Activated naive CD8-positive, alpha-beta T cell treated with anti-CD3 and anti-CD28 coated beads, Interleukin-2, amount 10 ng/mL, durations not matched to agents 7 days and 5 days (primary cell): ENCODE measurements at regions not wholly inside any gene's neighbourhood (a gene's known extent, or its start where the extent isn't known, plus 50 kb on each side); places are given as distances from the start of the nearest gene placed in this dataset.

Experiments used
- ATAC-seq: fragments of 150-1000 bp; cut with Tn5 transposase; one replicate; pipeline ENCODE4 v1.10.0; 2021; ENCODE audit warnings: low read depth, moderate library complexity
- POLR2A ChIA-PET: fragments of 350-600 bp; sonication (Branson Sonifier 250); formaldehyde crosslinking; loops from one replicate; lab custom pipeline; 2021; ENCODE audit warnings: antibody characterized with exemption; lab: Charles Lee
- DNase-seq: peaks from one replicate; pipeline ENCODE4 v3.0.0; 2021
- H3K27ac Mint-ChIP-seq: one replicate; pipeline ENCODE4 v1.8.0; 2022; ENCODE audit warnings: mild to moderate bottlenecking, mixed read lengths
- H3K27me3 Mint-ChIP-seq: one replicate; pipeline ENCODE4 v1.8.0; 2022; ENCODE audit warnings: mild to moderate bottlenecking, moderate library complexity, mixed read lengths
- H3K36me3 Mint-ChIP-seq: one replicate; pipeline ENCODE4 v1.8.0; 2021; ENCODE audit warnings: mild to moderate bottlenecking, mixed read lengths
- H3K4me1 Mint-ChIP-seq: one replicate; pipeline ENCODE4 v1.8.0; 2021; ENCODE audit warnings: mixed read lengths
- H3K4me3 Mint-ChIP-seq: one replicate; pipeline ENCODE4 v1.8.0; 2022; ENCODE audit warnings: mild to moderate bottlenecking, moderate library complexity, mixed read lengths
- H3K9me3 Mint-ChIP-seq: one replicate; pipeline ENCODE4 v1.8.0; 2021; ENCODE audit warnings: mixed read lengths

- Mint-ChIP-seq H3K27ac (no peak overlapping the region), H3K27me3 (peaks cover 8% of the 10 kb centered on the region), H3K4me1 (no peaks in the 10 kb centered on the region), H3K4me3 (no peak overlapping the region), H3K36me3 (no peaks in the 10 kb centered on the region), H3K9me3 (peaks cover 2% of the 10 kb centered on the region)
- POLR2A ChIA-PET, result no interaction called here
- DNase-seq, result no peak
- no peak for ATAC-seq
Observed at GRCh38 chr15:70192041-70192440, 94.3 kb upstream of the TLE3 start.

DNA sequence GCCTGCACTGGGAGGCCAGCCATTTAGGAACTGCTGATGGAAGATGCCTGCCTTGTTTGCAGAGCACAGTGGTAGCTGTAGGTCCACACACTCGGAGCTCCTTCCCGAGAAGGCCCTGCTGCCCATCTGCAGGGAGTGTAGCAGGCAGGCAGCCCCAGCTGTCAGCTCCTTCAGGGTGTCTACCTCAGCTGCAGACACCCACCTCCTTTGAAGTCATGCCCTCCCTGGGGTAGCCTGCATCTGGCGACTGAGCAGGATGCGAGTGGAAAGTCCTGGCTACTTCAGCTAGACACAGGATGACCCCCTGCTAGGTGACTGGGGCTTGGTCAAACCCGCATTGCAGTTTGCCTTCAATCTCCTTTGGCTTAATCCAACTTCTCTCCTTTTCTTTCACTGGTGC lies 93.2 kb upstream of the TLE3 start:
- no peaks in the 10 kb centered on the region for H3K4me1 Mint-ChIP-seq
- H3K9me3 Mint-ChIP-seq, result peaks cover 2% of the 10 kb centered on the region
- H3K4me3 Mint-ChIP-seq, result no peak overlapping the region
- peaks cover 11% of the 10 kb centered on the region for H3K27me3 Mint-ChIP-seq
- ATAC-seq (no peak), DNase-seq (no peak)
- H3K36me3 Mint-ChIP-seq, result no peaks in the 10 kb centered on the region
- H3K27ac Mint-ChIP-seq, result no peak overlapping the region
- POLR2A ChIA-PET, result no interaction called here

DNA sequence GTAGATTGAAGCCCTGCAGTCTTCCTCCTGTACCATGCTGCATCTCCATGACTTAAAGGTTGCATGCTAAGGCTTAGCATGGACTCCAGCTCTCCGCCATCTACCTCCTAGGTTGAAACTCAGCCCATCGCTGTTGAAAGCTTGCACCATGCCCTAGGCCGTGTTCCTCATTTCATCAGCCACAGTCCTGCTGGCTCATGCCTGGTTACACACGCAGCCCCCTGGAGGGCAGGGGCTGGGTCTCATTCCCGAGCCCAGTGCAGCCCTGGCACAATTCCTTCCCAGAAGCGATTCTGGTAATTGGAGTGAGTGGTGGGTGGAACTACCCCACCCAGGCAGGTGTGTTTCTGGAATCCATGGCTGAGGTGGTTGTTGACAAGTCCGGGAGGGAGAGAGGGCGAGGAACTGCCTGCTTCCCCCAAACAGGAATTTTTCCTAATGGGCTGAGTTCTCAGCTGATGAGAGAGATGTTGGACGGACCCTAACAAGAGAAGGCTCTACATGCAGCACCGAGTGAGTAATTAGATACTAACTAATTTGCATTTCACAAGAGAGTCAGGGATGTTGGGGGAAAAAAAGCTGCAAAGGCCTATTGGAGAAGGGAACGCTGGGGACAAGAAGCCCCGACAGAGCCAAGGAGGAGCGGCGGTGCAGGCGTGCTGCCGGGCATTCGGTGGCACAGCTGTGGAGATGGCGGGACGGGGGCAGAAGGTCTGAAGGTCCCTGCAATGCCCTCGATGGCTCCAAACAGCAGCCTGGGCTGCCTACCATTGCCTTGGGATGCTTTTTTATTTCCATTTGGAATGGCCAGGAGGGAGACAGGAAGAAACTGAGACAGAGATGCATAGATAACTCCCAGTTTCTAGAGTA lies 92.3 kb upstream of the TLE3 start:
- POLR2A ChIA-PET, result no interaction called here
- no peak for ATAC-seq
- H3K27ac Mint-ChIP-seq, result no peak overlapping the region
- H3K9me3 Mint-ChIP-seq, result peaks cover 2% of the 10 kb centered on the region
- peaks cover 1% of the 10 kb centered on the region for H3K4me1 Mint-ChIP-seq
- H3K4me3 Mint-ChIP-seq, result no peak overlapping the region
- H3K36me3 Mint-ChIP-seq, result no peaks in the 10 kb centered on the region
- DNase-seq, result no peak
- H3K27me3 Mint-ChIP-seq, result peaks cover 11% of the 10 kb centered on the region

GRCh38 chr15:70188286-70188685 lies 90.6 kb upstream of the TLE3 start:
- peaks cover 4% of the 10 kb centered on the region for H3K4me1 Mint-ChIP-seq
- DNase-seq, result no peak
- H3K27me3 Mint-ChIP-seq, result peaks cover 13% of the 10 kb centered on the region
- H3K36me3 Mint-ChIP-seq, result no peaks in the 10 kb centered on the region
- ATAC-seq, result no peak
- no peak overlapping the region for H3K27ac Mint-ChIP-seq
- no peak overlapping the region for H3K4me3 Mint-ChIP-seq
- peaks cover 2% of the 10 kb centered on the region for H3K9me3 Mint-ChIP-seq
- POLR2A ChIA-PET, result no interaction called here

- H3K36me3 Mint-ChIP-seq, result no peaks in the 10 kb centered on the region
- DNase-seq (no peak), ATAC-seq (no peak)
- H3K4me3 Mint-ChIP-seq, result no peak overlapping the region
- peaks cover 13% of the 10 kb centered on the region for H3K27me3 Mint-ChIP-seq
- peaks cover 7% of the 10 kb centered on the region for H3K4me1 Mint-ChIP-seq
- peaks cover 2% of the 10 kb centered on the region for H3K9me3 Mint-ChIP-seq
- no peak overlapping the region for H3K27ac Mint-ChIP-seq
- POLR2A ChIA-PET, result no interaction called here
Observed at GRCh38 chr15:70187331-70187730, 89.6 kb upstream of the TLE3 start.

- no peak for DNase-seq
- no peak for ATAC-seq
- Mint-ChIP-seq H3K4me1 (peaks cover 7% of the 10 kb centered on the region), H3K27me3 (peaks cover 15% of the 10 kb centered on the region), H3K36me3 (no peaks in the 10 kb centered on the region), H3K27ac (no peak overlapping the region), H3K4me3 (no peak overlapping the region), H3K9me3 (peaks cover 2% of the 10 kb centered on the region)
- POLR2A ChIA-PET, result no interaction called here
Observed at GRCh38 chr15:70186152-70186551, 88.4 kb upstream of the TLE3 start.

GRCh38 chr15:70185251-70185711 lies 87.6 kb upstream of the TLE3 start:
- peaks cover 11% of the 10 kb centered on the region for H3K4me1 Mint-ChIP-seq
- no peak for ATAC-seq
- H3K27me3 Mint-ChIP-seq, result peaks cover 15% of the 10 kb centered on the region
- no peak overlapping the region for H3K4me3 Mint-ChIP-seq
- no peak overlapping the region for H3K27ac Mint-ChIP-seq
- POLR2A ChIA-PET, result no interaction called here
- H3K9me3 Mint-ChIP-seq, result peaks cover 2% of the 10 kb centered on the region
- DNase-seq, result no peak
- H3K36me3 Mint-ChIP-seq, result peaks cover 1% of the 10 kb centered on the region

DNA sequence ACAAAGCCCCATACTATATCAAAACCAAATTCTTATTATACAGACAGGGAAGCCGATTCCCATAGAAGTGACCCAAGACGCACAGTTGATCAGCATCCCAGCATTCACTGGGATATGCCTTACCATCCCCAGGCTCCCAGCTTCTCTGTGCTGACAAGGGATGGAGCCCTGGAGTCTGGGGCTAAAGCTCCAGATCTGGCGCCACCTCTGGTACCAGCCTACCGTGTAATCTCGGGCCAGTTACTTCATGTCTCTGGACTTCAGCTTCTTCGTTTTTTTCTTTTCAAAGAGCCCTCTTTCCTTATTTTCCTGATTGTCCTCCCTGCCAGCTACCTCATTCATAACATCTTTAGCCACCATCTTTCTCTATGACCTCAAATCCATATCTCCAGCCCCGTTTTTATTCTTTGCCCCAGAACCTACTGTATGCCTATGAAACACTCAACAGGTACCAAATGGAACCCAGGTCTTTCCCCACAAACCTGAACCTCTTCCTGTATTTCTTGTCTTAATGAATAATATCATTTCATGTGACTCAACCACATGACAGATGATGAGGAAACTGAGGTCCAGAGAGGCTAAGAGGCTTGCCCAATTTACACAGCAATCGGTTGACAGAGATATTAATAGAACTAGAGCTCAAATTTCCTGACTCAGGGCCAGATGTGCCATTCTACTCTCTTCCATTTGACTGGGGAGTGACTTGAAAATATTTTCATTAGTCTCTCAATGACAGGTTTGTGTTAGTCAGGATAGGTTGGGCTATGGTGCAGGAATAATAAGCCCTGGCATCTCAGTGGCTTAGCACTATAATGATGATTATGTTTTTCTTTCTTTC lies 85.4 kb upstream of the TLE3 start:
- Mint-ChIP-seq H3K9me3 (peaks cover 2% of the 10 kb centered on the region), H3K4me1 (peaks cover 11% of the 10 kb centered on the region), H3K4me3 (no peak overlapping the region), H3K27me3 (peaks cover 18% of the 10 kb centered on the region), H3K36me3 (peaks cover 3% of the 10 kb centered on the region), H3K27ac (no peak overlapping the region)
- ATAC-seq (no peak), DNase-seq (no peak)
- POLR2A ChIA-PET, result no interaction called here

DNA sequence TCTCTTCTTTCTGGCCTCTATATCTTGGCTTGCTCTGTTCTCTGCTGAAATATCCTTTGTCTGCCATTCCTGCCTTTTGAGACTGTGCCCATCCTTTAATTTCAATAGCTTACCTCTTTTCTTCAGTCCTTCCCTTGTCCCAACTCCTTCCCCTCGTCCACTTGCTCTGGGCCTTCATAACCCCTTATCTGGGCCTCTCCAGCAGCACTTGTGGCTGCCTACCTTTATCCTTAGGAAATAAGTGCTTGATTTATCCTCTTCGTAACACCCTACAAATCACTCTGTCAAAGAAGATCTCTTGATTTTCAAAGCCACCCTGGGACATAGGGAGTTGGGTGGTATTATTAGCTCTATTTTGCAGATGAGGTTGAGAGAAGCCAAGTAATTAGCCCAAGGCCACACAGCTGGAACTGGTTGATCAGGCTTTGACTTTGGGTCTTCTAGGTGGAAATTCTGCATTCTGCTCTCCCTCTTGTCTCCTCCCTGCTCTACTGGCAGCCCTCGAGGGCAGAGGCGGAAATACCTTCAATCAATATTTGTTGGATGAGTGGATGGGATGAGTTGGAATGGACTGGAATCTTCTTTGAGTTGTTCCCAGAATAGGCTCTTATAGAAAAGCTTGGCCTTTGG lies 84.0 kb upstream of the TLE3 start:
- Mint-ChIP-seq H3K9me3 (peaks cover 2% of the 10 kb centered on the region), H3K27ac (no peak overlapping the region), H3K27me3 (peaks cover 18% of the 10 kb centered on the region), H3K4me3 (no peak overlapping the region), H3K36me3 (peaks cover 3% of the 10 kb centered on the region), H3K4me1 (peaks cover 11% of the 10 kb centered on the region)
- ATAC-seq, result no peak
- POLR2A ChIA-PET, result no interaction called here
- DNase-seq, result no peak

DNA sequence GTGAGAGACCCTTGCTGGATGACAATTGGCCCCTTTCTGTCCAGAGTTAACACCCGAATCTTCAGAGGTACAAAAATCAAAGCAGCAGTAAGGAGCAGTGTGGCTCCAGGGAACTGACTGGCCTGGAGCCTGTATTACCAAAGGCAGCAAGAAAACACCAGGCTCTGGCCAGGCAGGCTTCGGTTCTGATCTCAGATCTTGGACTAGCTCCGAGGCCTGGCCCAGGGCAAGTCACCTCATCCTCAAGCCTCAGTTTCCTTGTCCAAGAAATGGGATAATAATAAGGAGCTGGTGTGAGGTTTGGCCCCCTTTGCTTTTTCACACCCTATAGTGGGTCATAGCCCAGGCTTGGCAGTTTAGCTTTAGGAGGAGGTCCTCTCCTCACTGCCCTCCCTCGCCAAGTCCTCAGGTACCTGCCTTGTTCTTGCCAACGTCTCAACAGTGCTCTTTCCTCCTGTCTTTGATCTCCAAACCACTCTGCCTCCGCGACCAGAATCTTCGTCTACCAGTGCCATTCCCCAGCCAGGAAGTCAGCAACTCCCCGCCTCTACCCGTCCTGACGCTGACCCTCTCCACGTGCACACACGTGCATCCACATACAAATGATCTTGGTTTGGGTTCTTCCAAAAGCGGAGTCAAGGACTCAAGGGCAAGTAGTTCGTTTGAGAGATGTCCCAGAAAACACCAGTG lies 82.6 kb upstream of the TLE3 start:
- H3K4me3 Mint-ChIP-seq, result no peak overlapping the region
- POLR2A ChIA-PET, result no interaction called here
- DNase-seq, result no peak

DNA sequence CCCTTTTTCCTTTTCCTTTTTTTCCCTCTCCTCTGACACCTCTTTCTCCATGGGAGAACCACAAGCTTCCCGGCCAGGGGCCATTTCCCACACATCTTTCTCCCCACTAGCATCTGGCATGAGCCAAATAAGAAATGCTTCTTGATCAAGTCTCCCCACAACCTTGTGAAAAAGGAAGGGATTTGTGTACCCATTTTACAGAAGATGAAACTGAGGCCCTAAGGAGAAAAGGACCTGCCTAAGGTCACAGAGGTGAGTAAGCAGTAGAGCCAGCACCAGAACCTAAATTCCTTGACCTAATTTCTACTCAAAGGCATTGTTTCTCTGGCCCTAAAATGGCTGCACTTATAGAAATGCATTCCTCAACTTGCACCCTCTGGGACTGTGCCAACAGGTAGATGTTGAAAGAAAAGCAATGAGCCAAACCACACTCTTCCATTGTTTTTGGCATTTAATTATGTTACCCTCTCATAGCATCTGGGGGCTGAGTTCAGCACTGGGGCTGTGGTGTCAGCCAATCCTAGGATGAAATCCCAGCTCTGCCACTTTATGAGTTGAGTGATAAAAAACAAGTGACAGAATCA lies 81.7 kb upstream of the TLE3 start:
- Mint-ChIP-seq H3K36me3 (peaks cover 3% of the 10 kb centered on the region), H3K27ac (no peak overlapping the region), H3K4me1 (peaks cover 9% of the 10 kb centered on the region), H3K4me3 (no peak overlapping the region), H3K9me3 (peaks cover 2% of the 10 kb centered on the region), H3K27me3 (peaks cover 20% of the 10 kb centered on the region)
- ATAC-seq, result no peak
- DNase-seq, result no peak
- POLR2A ChIA-PET, result no interaction called here

More for the DNA sequence above, 82.6 kb upstream of the TLE3 start:
- Mint-ChIP-seq H3K4me1 (peaks cover 9% of the 10 kb centered on the region), H3K27ac (peak overlapping the region; percentile 7), H3K9me3 (peaks cover 2% of the 10 kb centered on the region), H3K36me3 (peaks cover 3% of the 10 kb centered on the region), H3K27me3 (peaks cover 22% of the 10 kb centered on the region)
- ATAC-seq, result no peak

GRCh38 chr15:70178335-70179084 lies 80.8 kb upstream of the TLE3 start:
- peaks cover 2% of the 10 kb centered on the region for H3K9me3 Mint-ChIP-seq
- no peak overlapping the region for H3K27ac Mint-ChIP-seq
- POLR2A ChIA-PET, result no interaction called here
- peaks cover 7% of the 10 kb centered on the region for H3K4me1 Mint-ChIP-seq
- peaks cover 3% of the 10 kb centered on the region for H3K36me3 Mint-ChIP-seq
- DNase-seq (no peak), ATAC-seq (no peak)
- no peak overlapping the region for H3K4me3 Mint-ChIP-seq
- peaks cover 23% of the 10 kb centered on the region for H3K27me3 Mint-ChIP-seq
